Lower lobe of right lung (tissue), 2 donors: ENCODE measurements at regions not wholly inside any gene's neighbourhood (a gene's known extent, or its start where the extent isn't known, plus 50 kb on each side); places are given as distances from the start of the nearest gene placed in this dataset.
A peak's percentile ranks its signal among the peaks of the same experiment; 100 is the strongest.

Experiments
- ATAC-seq, 2 donors: fragments of 200-7000 bp; cut with Tn5 transposase; one replicate each; pipeline ENCODE4 v1.9.1; 2020 to 2022; ENCODE audit warnings: mild to moderate bottlenecking in 2 of 2, moderate library complexity in 2 of 2
- DNase-seq: peaks from one replicate; pipeline ENCODE4 v3.0.0-alpha.2; 2020
- H3K27ac ChIP-seq: fragments of 200-600 bp; one replicate; pipeline ENCODE4 v1.8.0; 2022
- H3K27me3 ChIP-seq: fragments of 200-600 bp; one replicate; pipeline ENCODE4 v1.8.0; 2022; ENCODE audit warnings: low read depth
- H3K36me3 ChIP-seq: fragments of 200-600 bp; one replicate; pipeline ENCODE4 v1.8.0; 2022; ENCODE audit warnings: mild to moderate bottlenecking
- H3K4me1 ChIP-seq: fragments of 200-600 bp; one replicate; pipeline ENCODE4 v1.8.0; 2022
- H3K4me3 ChIP-seq: fragments of 200-600 bp; one replicate; pipeline ENCODE4 v1.8.0; 2022; ENCODE audit warnings: mild to moderate bottlenecking
- H3K9me3 ChIP-seq: fragments of 200-600 bp; one replicate; pipeline ENCODE4 v1.8.0; 2022
- intact Hi-C: fragments of 100-400 bp; cut with DNase I; formaldehyde crosslinking; loops from one replicate; pipeline ENCODE4 v1.11.0; 2022
- TF ChIP-seq, protein P1 (sequence below): fragments of 200-600 bp; IDR thresholded peaks from one replicate; pipeline ENCODE4 v1.8.0; 2022; ENCODE audit warnings: antibody characterized with exemption, mild to moderate bottlenecking
- donor health status: DM: no; HTN: yes; CAD: no; lungs with severe emphysema.

DNA sequence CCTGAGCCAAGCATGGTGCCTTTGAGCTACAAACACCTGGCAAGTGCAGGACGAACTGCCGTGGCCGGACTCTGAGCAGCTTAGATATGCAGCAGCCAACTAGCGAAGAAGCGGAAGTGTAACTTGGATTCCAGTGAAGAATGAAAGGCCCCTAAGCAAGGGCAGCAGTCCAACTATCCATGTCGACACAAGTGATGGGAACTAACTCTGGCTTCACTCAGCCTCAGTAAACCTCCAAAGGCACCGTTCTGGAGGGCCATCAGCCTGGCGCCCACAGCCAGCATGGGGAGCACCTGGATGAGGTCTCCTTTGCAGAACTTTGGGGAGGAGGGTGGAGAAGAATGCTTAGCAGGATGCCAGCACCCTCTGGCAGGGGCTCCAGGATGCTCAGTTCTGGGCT is 78.4 kb upstream of the MLN start:
- H3K27ac ChIP-seq: no peak overlapping the region
- no peaks in the 10 kb centered on the region for H3K36me3 ChIP-seq
- no peaks in the 10 kb centered on the region for H3K9me3 ChIP-seq
- TF ChIP-seq, protein P1, sequence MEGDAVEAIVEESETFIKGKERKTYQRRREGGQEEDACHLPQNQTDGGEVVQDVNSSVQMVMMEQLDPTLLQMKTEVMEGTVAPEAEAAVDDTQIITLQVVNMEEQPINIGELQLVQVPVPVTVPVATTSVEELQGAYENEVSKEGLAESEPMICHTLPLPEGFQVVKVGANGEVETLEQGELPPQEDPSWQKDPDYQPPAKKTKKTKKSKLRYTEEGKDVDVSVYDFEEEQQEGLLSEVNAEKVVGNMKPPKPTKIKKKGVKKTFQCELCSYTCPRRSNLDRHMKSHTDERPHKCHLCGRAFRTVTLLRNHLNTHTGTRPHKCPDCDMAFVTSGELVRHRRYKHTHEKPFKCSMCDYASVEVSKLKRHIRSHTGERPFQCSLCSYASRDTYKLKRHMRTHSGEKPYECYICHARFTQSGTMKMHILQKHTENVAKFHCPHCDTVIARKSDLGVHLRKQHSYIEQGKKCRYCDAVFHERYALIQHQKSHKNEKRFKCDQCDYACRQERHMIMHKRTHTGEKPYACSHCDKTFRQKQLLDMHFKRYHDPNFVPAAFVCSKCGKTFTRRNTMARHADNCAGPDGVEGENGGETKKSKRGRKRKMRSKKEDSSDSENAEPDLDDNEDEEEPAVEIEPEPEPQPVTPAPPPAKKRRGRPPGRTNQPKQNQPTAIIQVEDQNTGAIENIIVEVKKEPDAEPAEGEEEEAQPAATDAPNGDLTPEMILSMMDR: no peak
- H3K27me3 ChIP-seq: no peaks in the 10 kb centered on the region
- DNase-seq (no peak), ATAC-seq (no peak)
- peaks cover 3% of the 10 kb centered on the region for H3K4me1 ChIP-seq
- H3K4me3 ChIP-seq: no peak overlapping the region
- intact Hi-C loops: no loop called here

DNA sequence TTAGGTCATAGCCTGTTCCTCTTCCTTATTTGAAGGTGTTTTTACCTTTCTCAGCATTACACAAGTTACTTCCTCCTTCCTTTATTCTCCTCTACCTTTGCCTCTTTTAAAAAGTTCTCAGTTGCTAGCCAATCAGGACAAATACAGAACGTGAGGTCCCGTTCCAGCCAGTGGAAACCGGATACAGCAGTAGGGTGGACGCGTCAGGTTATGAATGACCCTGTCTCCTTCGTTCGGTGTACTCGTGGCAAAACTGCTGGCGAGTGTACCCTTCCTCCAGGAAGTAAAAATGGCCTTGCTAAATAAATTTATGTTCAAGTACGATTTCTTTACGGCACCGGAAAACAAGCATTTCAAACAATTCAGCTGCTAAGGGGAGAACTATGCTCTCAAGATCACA is 77.0 kb upstream of the MLN start:
- no peak overlapping the region for H3K27ac ChIP-seq
- peak; percentile 41 for DNase-seq
- no peaks in the 10 kb centered on the region for H3K27me3 ChIP-seq

DNA sequence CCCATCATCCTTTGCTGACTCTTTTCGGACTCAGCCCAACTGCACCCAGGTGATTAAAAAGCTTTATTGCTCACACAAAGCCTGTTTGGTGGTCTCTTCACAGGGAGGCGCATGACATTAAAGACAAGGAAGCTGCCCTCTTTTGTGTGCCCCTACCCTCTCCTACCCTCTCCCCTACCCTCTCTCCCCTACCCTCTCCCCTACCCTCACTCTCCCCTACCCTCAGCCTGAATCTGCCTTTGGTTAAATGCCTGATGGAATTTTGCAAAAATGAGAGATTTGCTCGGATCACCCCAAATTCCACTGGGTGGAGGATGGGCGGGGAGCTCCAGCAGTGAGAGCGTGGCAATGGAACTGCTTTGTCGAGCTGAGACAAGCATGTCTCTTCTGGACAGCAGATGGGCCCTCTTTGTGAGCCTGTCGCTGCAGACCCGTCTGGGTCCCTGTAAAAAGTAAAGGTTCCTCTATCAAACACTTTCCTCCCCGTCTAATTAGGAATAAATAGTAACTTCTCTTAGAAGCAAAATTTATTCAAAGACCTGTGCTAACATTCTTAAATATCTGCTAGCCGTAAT is 76.4 kb upstream of the MLN start:
- Histone ChIP-seq H3K27me3 (no peaks in the 10 kb centered on the region), H3K4me1 (no peaks in the 10 kb centered on the region), H3K27ac (no peak overlapping the region), H3K36me3 (no peaks in the 10 kb centered on the region), H3K9me3 (no peaks in the 10 kb centered on the region), H3K4me3 (no peak overlapping the region)
- ATAC-seq: no peak
- intact Hi-C loops: no loop called here
- TF ChIP-seq, protein P1: no peak
- DNase-seq: no peak

More for the DNA sequence above, 77.0 kb upstream of the MLN start:
- ATAC-seq: no peak
- no peak overlapping the region for H3K4me3 ChIP-seq
- H3K9me3 ChIP-seq: no peaks in the 10 kb centered on the region
- TF ChIP-seq, protein P1: no peak
- H3K36me3 ChIP-seq: no peaks in the 10 kb centered on the region
- peaks cover 1% of the 10 kb centered on the region for H3K4me1 ChIP-seq
- intact Hi-C loops: no loop called here

DNA sequence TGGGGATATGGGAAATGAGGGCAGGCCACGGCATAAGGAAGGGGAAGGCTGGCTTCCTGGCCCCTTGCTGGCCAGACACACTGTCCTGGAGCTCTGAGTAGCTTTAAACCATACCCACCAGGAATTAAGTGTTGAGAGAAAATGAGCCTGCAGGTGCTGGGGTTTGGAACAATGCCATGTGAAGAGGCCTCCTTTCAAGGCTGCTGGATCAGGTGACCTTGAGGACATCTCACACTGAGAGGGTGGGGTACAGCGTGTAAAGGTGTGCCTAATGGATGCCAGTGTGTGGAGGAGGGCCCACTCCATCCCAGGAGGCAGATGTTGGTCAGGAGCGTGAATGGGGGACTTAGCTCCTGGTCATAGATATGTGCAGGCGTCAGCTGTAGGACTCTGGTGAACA is 74.8 kb upstream of the MLN start:
- ATAC-seq (no peak), DNase-seq (no peak)
- Histone ChIP-seq H3K27me3 (no peaks in the 10 kb centered on the region), H3K27ac (no peak overlapping the region), H3K36me3 (no peaks in the 10 kb centered on the region), H3K9me3 (no peaks in the 10 kb centered on the region), H3K4me1 (no peaks in the 10 kb centered on the region), H3K4me3 (no peak overlapping the region)
- TF ChIP-seq, protein P1: no peak
- intact Hi-C loops: no loop called here

DNA sequence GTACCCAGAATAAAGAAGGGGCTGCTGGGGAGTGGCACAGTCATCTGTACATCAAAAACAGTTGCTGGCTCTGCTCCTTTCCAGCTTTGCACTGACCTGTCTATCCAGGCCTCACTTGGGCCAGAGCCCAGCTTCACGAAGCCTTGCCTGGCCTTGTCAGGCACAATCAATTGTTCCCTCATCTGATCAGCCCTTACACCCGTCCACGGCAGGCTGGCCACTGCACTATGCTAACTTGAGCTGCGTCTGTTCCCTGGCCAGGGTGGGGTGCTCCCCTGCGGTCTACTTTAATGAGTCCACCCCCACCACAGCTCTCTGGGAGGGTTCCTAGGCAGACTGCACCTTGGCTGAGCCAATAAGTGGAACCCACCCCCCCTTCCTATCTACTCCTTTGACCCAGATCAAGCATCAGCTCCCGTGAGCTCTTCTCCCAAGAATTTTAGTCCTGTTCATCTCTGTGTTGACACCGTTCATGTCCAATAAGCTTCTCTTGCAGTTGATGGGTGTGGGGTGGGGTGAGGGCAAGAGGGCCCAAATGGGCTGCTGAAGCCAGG is 74.3 kb upstream of the MLN start:
- no peak overlapping the region for H3K4me3 ChIP-seq
- ATAC-seq (no peak), DNase-seq (no peak)
- no peaks in the 10 kb centered on the region for H3K4me1 ChIP-seq
- no peak overlapping the region for H3K27ac ChIP-seq
- no peaks in the 10 kb centered on the region for H3K27me3 ChIP-seq
- TF ChIP-seq, protein P1: no peak
- intact Hi-C loops: no loop called here
- H3K36me3 ChIP-seq: no peaks in the 10 kb centered on the region
- H3K9me3 ChIP-seq: no peaks in the 10 kb centered on the region
